HUES48 (cell line): ENCODE measurements at regions not wholly inside any gene's neighbourhood (a gene's known extent, or its start where the extent isn't known, plus 50 kb on each side); places are given as distances from the start of the nearest gene placed in this dataset.
"Not testable (repeated sequence)": the region's sequence is repeated elsewhere in the genome, so short reads cannot be mapped to it uniquely, and the experiment has no call there.

ENCODE experiments used
- H3K27ac ChIP-seq: one replicate; pipeline ENCODE4 v1.7.0; 2013; ENCODE audit warnings: low read depth, low read length, inconsistent platforms
- H3K27me3 ChIP-seq: 2 replicates; pipeline ENCODE4 v1.6.1; 2013; ENCODE audit warnings: mild to moderate bottlenecking, low read length; ENCODE audit not compliant: control insufficient read depth, insufficient read depth
- H3K36me3 ChIP-seq: 2 replicates; pipeline ENCODE4 v1.6.1; 2013; ENCODE audit warnings: low read length; ENCODE audit not compliant: control insufficient read depth, insufficient read depth
- H3K4me1 ChIP-seq: 2 replicates; pipeline ENCODE4 v1.6.1; 2013; ENCODE audit warnings: mild to moderate bottlenecking, low read length; ENCODE audit not compliant: control insufficient read depth, insufficient read depth
- H3K4me3 ChIP-seq: 2 replicates; pipeline ENCODE4 v1.5.1; 2013; ENCODE audit warnings: mild to moderate bottlenecking, low read depth, low read length
- H3K9ac ChIP-seq: 2 replicates; pipeline ENCODE4 v1.6.1; 2013; ENCODE audit warnings: mild to moderate bottlenecking, low read depth, low read length, moderate library complexity
- H3K9me3 ChIP-seq: 2 replicates; pipeline ENCODE4 v1.6.1; 2013; ENCODE audit warnings: low read length; ENCODE audit not compliant: control insufficient read depth, insufficient read depth

DNA sequence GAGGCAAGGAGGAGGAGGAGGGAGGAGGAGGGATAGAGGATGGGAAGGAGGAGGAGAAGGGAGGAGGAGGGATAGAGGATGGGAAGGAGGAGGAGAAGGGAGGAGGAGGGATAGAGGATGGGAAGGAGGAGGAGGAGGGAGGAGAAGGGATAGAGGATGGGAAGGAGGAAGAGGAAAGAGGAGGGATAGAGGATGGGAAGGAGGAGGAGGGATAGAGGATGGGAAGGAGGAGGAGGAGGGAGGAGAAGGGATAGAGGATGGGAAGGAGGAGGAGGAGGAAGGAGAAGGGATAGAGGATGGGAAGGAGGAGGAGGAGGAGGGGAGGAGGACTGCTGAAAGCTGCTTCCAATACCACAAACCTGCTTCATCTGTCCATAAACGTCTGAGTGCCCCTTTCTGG lies 1070.5 kb downstream of the BRD1 start:
- not testable (repeated sequence) for H3K4me3 ChIP-seq, H3K4me1 ChIP-seq, H3K9ac ChIP-seq, H3K36me3 ChIP-seq, H3K9me3 ChIP-seq, H3K27me3 ChIP-seq, H3K27ac ChIP-seq

DNA sequence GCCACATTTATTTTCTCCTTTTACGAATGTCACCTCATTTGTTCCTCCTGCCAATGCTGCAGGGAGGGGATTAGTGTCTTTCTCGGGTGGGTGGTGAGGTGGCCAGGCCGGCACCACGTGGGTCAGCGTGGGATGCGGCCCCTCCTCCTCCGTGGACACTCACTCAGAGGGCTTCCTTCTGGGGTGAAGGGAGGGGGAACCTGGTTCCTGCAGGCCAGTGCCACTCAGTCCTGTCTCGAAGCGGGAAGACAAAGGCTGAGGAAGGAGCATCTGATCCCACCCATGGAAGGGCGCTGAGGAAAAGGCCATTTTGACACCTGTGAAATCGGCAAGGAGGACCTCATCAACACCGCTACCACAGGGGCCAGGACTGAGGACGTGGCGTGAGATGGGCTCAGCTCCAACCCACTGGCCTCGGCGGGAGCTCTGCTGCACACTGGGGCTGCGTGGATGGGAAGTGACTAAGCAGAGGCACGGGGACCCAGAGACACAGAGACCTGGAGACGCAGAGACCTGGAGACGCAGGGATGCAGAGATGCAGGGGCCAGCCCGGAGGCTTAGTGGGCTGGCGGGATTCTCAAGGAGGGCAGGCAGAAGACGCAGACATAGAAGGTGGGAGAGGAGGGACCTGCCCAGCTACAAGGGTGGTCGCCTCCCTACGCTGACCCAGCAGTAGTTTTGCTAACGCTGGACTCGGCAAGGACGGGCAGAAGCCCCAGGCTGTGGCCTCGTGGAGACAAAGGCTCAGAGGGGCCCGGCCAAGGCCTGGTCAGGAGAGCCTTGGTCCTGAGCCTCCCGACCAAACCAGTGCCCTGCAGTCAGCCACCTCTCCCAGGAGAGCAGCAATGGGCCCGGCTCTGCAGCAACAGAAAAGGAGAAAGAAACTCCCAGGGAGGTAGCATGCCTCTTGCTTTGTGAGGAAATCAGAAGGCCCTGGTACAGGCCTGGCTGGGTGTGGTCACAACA lies 1071.2 kb downstream of the BRD1 start:
- no peak overlapping the region for H3K27ac ChIP-seq
- H3K4me1 ChIP-seq, result no peaks in the 10 kb centered on the region
- no peaks in the 10 kb centered on the region for H3K9me3 ChIP-seq
- H3K27me3 ChIP-seq, result no peaks in the 10 kb centered on the region
- H3K9ac ChIP-seq, result no peak overlapping the region
- no peak overlapping the region for H3K4me3 ChIP-seq
- H3K36me3 ChIP-seq, result no peaks in the 10 kb centered on the region

DNA sequence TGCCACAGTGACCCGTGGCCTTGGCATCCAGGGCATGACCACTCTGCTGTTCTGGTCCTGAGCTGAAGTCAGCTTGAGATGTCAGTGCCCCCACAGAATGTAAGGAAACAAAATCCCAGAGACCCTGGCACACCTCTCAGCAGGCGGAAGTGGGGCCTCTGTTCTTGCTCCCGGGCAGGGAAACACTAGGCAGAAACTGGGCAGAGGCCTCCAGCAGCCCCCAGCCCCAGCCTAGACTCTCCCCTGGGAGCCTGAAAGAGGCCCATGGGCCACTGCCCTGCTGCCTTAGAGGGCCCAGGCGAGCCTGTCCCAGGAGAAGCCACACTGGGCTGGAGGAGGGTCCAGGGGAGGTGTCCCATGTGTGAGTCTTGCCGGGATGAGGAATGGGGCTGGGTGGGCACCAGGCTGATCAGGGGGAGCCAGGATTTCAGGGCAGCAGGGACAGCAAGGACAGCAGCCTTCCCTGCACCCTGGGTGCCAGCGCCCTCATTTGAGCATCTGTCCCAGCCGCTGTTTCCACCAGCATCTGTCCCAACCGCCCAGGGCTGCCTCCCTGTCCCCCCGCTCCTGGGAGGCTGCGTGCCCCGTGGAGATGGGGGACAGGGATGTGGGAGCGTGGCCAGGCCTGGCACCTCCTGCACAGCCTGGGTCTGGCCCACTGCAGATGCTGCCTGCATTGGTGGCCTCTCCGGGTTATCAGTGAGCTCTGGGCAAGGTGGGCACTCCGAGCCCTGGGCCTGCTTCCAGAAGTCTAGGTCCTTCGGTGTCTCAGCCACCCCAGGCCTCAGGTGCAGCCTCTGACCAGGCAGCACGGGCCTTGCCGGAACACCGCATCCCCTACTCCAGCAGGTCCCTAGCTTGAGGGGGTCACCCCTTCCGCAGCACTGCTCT lies 1072.4 kb downstream of the BRD1 start:
- no peaks in the 10 kb centered on the region for H3K9me3 ChIP-seq
- H3K27me3 ChIP-seq, result no peaks in the 10 kb centered on the region
- H3K4me1 ChIP-seq, result no peaks in the 10 kb centered on the region
- H3K9ac ChIP-seq, result no peak overlapping the region
- no peak overlapping the region for H3K4me3 ChIP-seq
- no peak overlapping the region for H3K27ac ChIP-seq
- no peaks in the 10 kb centered on the region for H3K36me3 ChIP-seq

DNA sequence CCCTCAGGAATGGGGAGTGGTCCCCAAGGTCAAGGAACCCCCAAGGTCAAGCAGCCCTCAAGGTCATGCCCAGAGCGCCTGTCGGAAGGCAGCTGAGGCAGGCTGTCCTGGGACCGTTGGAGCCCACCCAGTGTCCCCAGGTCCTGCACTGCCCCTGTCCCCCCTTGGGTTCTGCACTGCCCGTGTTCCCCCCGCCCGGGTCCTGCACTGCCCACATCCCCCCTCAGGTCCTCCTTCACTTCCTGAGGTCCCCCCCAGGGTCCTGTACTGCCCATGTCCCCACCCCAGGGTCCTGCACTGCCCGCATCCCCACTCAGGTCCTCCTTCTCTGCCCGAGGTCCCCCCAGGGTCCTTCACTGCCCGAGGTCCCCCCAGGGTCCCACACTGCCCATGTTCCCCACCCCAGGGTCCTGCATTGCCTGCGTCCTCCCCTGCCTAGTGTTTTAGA lies 1073.0 kb downstream of the BRD1 start:
- no peak overlapping the region for H3K9ac ChIP-seq
- no peaks in the 10 kb centered on the region for H3K4me1 ChIP-seq
- H3K9me3 ChIP-seq, result no peaks in the 10 kb centered on the region
- no peak overlapping the region for H3K27ac ChIP-seq
- no peaks in the 10 kb centered on the region for H3K27me3 ChIP-seq
- no peaks in the 10 kb centered on the region for H3K36me3 ChIP-seq
- no peak overlapping the region for H3K4me3 ChIP-seq

DNA sequence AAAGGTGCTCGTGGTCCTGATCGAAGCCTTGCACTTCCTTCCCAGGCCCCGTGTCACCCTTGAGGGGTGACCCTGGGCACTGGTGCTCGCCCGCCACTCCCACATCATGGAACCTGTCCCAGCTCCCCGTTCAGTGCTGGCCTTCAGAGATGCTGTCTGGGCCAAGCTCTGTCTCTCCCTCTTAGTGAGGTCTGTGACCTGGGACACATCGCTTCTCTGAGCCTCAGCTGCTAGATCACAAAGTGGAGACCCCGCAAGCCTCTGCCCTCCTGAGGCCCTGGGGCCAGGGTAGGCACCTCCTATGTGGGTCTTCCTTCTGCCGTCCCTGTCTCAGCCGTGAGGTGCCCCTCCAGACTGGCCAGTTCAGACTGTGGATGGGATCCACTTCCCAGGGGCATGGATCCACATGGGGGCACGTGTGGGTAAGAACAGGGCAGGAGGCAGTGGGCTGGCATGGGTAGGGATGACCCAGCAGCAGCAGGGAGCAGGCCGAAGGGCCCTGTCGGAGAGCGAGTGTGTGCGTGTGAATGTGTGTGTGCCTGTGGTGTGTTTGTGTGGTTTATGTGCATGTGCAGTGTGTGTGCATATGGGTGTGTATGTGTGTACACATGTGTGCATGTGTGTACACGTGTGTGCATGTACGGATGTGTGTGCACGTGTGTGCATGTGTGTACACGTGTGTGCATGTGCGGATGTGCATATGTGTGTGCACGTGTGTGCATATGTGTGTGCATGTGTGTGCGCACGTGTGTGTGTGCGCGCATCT lies 1073.7 kb downstream of the BRD1 start:
- Histone ChIP-seq H3K9me3 (no peaks in the 10 kb centered on the region), H3K27ac (no peak overlapping the region), H3K9ac (no peak overlapping the region), H3K27me3 (no peaks in the 10 kb centered on the region), H3K4me1 (no peaks in the 10 kb centered on the region), H3K4me3 (no peak overlapping the region), H3K36me3 (no peaks in the 10 kb centered on the region)

DNA sequence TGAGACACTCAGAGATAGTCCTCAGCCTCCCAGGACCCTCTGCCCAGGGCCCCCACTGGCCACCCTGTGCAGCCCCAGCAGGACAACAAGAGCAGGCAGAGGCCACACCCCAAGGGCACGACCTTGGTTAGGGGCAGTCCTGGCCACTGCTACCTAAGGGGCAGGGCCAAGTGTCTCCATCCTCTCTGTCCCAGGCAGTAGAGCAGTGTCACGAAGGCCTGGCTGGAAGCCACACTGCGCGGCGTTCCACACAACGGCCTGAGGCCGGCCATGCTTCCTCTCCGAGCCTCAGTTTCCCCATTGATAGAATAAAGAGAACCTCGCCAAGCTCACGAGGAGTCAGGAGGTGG lies 1074.3 kb downstream of the BRD1 start:
- Histone ChIP-seq H3K4me3 (no peak overlapping the region), H3K9ac (no peak overlapping the region), H3K27ac (no peak overlapping the region), H3K4me1 (no peaks in the 10 kb centered on the region), H3K27me3 (no peaks in the 10 kb centered on the region), H3K36me3 (no peaks in the 10 kb centered on the region), H3K9me3 (no peaks in the 10 kb centered on the region)

DNA sequence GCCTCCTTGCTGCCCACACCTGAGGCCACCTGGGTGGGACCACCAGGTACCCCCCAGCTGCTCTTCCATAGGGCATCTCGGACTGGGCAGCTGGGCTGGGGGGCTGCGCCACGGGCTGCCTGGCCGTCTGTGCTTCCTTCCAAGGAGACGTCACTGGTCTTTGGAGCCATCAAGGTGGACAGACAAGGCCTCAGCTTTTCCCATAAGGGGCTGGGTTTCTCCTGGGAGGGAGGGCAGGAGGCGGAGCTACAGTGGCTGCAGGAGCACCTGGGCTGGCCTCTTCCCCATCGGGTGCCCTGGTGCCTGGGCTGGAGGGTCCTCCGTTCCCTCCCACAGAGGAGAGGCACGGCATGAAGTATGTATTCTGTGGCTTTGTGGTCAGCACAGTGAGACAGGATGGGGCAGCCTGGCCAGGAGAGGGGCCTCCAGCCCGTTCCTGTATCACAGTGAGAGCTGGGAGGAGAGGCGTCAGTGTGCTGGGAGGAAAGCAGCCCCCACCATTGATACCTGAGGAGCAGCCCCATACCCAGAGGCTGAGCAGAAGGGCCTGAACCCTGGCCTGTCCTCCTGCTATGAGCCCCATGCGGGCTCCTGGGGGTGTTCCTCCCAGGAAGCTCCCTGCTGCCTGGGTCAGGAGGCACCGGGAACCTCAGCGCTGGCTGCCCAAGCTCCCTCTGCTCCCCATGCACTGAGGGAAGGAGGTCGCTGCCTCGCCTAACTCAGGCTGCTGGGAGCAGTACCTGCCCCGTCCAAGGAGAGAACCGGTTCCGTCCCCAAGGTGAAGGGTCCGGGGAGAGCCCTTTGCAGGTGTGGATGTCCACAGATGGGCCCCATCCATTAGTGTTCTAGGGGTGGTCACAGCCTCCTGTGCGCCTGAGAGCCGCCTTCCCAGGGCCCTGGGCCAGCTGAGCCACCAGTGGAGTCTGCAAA lies 1075.0 kb downstream of the BRD1 start:
- H3K36me3 ChIP-seq, result no peaks in the 10 kb centered on the region
- H3K4me1 ChIP-seq, result no peaks in the 10 kb centered on the region
- H3K4me3 ChIP-seq, result no peak overlapping the region
- no peaks in the 10 kb centered on the region for H3K9me3 ChIP-seq
- no peak overlapping the region for H3K27ac ChIP-seq
- H3K27me3 ChIP-seq, result no peaks in the 10 kb centered on the region
- no peak overlapping the region for H3K9ac ChIP-seq

DNA sequence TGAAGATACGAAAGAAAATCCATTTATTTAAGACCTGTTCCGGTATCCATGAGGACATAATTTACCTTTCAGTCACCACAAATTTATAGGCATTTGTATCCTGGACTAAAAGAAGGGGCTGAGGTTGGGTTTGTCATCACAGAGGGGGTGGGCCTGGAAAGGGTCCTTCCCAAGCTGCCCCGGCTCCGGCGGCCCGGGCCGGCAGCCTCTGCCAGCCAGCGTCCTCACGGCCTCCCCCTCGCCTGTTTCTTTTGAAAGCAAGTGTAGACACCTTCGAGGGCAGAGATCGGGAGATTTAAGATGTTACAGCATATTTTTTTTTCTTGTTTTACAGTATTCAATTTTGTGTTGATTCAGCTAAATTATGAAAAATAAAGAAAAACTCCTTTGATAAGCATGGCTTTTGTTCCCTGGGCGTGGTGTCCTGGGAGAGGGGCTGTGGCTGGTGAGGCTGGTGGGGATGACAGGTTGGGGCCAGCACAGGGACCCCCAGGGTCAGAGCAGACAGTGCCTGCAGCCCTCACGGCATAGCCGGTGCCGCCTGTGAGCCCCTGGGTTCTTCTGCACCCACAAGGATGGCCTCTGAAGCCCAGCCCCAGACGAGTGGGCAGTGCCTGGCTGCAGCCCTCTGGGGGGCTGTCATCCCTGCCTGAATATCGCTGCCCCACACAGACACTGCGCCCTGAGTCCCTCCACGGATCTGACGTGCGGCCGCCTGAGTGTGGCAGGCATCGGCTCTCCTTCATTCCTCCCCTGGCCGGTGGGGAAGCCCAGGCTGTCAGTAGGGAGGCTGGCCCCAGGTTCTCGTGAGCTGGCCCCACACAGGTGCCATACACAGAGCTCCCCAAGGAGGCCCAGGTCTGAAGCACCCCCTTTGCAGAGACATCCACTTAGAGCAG lies 1075.9 kb downstream of the BRD1 start:
- Histone ChIP-seq H3K4me1 (no peaks in the 10 kb centered on the region), H3K27me3 (no peaks in the 10 kb centered on the region), H3K27ac (no peak overlapping the region), H3K36me3 (no peaks in the 10 kb centered on the region), H3K4me3 (no peak overlapping the region), H3K9me3 (no peaks in the 10 kb centered on the region), H3K9ac (no peak overlapping the region)

DNA sequence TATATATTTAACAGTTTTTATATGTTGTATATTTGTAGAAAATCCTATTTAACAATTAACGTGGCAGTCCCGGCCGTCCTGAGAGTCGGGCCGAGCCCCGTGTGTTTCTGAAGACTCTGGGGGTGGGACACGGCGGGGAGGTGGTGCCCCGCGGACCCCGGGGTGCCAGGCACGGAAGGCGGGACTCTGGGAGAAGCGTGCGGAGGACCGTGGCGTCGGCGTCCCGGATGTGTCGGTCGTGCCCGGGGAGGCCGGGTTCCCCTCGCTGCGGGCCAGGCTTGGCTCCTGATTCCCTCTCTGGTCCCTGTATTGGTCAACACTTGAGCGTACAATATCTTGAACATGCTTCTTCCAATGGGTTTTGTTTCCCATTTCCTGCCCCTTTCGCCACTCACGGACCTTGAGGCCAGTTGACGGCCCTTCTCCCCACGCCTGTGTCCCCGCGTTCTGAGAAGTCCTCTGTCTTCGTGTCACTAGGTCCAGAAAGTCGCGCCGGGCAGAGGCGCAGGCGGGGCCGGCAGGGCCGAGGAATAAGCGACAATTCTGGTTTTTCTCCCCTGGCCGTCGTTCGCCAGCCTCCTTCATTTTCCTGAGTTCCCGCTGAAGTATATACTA lies 1076.7 kb downstream of the BRD1 start:
- Histone ChIP-seq H3K4me3 (no peak overlapping the region), H3K9ac (no peak overlapping the region), H3K4me1 (no peaks in the 10 kb centered on the region), H3K9me3 (no peaks in the 10 kb centered on the region), H3K27ac (no peak overlapping the region), H3K36me3 (no peaks in the 10 kb centered on the region), H3K27me3 (no peaks in the 10 kb centered on the region)
